Transverse colon (tissue), 4 donors: ENCODE measurements at regions not wholly inside any gene's neighbourhood (a gene's known extent, or its start where the extent isn't known, plus 50 kb on each side); places are given as distances from the start of the nearest gene placed in this dataset.

ENCODE experiments used
- CTCF ChIP-seq, 5 experiments: fragments of 200-600 bp in 3 of 5; fragments of 450-650 bp in 2 of 5; sonication (generic) in 3 of 5; IDR thresholded peaks; 1 replicate in 2 of 5; 2 replicates in 3 of 5; pipeline ENCODE4 v1.5.1; 2016 to 2017; ENCODE audit warnings: antibody characterized with exemption in 5 of 5, inconsistent platforms in 3 of 5, mild to moderate bottlenecking in 2 of 5, moderate library complexity in 1 of 5
- POLR2A ChIP-seq: fragments of 450-650 bp; IDR thresholded peaks from one replicate; pipeline ENCODE4 v1.6.1; 2016; ENCODE audit warnings: antibody characterized with exemption, mild to moderate bottlenecking, moderate library complexity
- POLR2AphosphoS5 ChIP-seq, 3 donors: sonication (generic); formaldehyde crosslinking; IDR thresholded peaks; one replicate each; pipeline ENCODE4 v1.6.1; 2016; ENCODE audit warnings: antibody characterized with exemption in 3 of 3

GRCh38 chr5:110294281-110294680 is 432.2 kb downstream of the TMEM232 start:
- no peak for TF ChIP-seq CTCF (IDR thresholded peaks at IDR 0.05)
- TF ChIP-seq POLR2A: no peak
- no peak for TF ChIP-seq POLR2AphosphoS5 (IDR thresholded peaks at IDR 0.05)
